Endothelial cell of umbilical vein (primary cell): ENCODE measurements at regions not wholly inside any gene's neighbourhood (a gene's known extent, or its start where the extent isn't known, plus 50 kb on each side); places are given as distances from the start of the nearest gene placed in this dataset.

Source experiments
- EZH2 ChIP-seq: IDR thresholded peaks from 2 replicates; pipeline ENCODE4 v1.6.1; 2012; ENCODE audit warnings: borderline replicate concordance, low read depth, mild to moderate bottlenecking, moderate library complexity, low read length, inconsistent platforms; ENCODE audit not compliant: severe bottlenecking
- FOS ChIP-seq: IDR thresholded peaks from 2 replicates; pipeline ENCODE4 v1.6.1; 2011; ENCODE audit warnings: mild to moderate bottlenecking, low read length, moderate library complexity, borderline replicate concordance; ENCODE audit not compliant: insufficient read depth
- JUN ChIP-seq: IDR thresholded peaks from 2 replicates; pipeline ENCODE4 v1.6.1; 2011; ENCODE audit warnings: borderline replicate concordance, low read depth; ENCODE audit not compliant: insufficient read length, insufficient read depth
- MYC ChIP-seq: IDR thresholded peaks from one replicate; pipeline ENCODE4 v1.6.1; 2011; ENCODE audit warnings: mild to moderate bottlenecking, low read depth, low read length
- POLR2A ChIP-seq: IDR thresholded peaks from 2 replicates; pipeline ENCODE4 v1.6.1; 2012; ENCODE audit warnings: low read depth, mild to moderate bottlenecking, control low read depth, low read length
- POLR2AphosphoS5 ChIP-seq: IDR thresholded peaks from 2 replicates; pipeline ENCODE4 v1.6.1; 2012; ENCODE audit warnings: low read depth, mild to moderate bottlenecking, control low read depth, low read length, moderate library complexity; ENCODE audit not compliant: insufficient read depth
- TF ChIP-seq, protein P1 (sequence below), 2 donors: IDR thresholded peaks; 1 replicate in 1 of 2; 2 replicates in 1 of 2; pipeline ENCODE4 v1.5.1; 2011; ENCODE audit warnings: low read length in 2 of 2, mild to moderate bottlenecking in 2 of 2, moderate library complexity in 2 of 2, control low read depth in 1 of 2, inconsistent platforms in 1 of 2, low read depth in 1 of 2; ENCODE audit not compliant: insufficient read depth in 1 of 2; ENCODE audit errors: extremely low read depth in 1 of 2
- TF ChIP-seq, protein P2 (sequence below): IDR thresholded peaks from 2 replicates; pipeline ENCODE4 v1.6.1; 2011; ENCODE audit not compliant: insufficient read depth, insufficient read length

DNA sequence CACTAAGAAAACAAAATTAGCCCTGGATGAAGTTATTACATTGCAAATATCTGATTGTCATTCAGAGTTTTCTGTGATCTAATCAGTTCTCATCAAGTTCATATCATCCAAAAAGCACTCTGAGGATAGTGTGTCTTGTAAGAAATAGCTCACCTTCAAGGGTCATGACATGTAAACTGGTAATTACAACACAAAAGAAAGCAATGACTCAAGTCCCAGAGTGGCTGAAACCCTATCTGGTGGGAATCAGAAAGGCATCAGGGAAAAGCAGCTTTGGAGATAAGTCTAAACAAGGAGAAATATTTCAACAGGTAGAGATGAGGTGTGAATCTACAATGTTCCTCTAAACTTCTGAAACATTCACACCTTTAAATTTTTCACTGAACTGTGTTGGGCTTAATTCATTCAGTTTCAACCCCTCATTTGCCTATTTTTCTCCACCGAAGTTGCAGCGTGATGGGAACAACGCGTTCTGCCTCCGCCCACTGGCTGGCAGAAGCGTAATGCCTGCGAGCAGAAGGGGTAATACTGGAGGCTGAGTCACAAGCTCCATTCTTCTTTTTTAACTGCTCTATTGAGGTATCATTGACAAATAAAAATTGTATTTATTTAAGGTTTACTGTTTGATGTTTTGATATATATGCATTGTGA lies 155.2 kb upstream of the IPO5 start:
- TF ChIP-seq, protein P1, sequence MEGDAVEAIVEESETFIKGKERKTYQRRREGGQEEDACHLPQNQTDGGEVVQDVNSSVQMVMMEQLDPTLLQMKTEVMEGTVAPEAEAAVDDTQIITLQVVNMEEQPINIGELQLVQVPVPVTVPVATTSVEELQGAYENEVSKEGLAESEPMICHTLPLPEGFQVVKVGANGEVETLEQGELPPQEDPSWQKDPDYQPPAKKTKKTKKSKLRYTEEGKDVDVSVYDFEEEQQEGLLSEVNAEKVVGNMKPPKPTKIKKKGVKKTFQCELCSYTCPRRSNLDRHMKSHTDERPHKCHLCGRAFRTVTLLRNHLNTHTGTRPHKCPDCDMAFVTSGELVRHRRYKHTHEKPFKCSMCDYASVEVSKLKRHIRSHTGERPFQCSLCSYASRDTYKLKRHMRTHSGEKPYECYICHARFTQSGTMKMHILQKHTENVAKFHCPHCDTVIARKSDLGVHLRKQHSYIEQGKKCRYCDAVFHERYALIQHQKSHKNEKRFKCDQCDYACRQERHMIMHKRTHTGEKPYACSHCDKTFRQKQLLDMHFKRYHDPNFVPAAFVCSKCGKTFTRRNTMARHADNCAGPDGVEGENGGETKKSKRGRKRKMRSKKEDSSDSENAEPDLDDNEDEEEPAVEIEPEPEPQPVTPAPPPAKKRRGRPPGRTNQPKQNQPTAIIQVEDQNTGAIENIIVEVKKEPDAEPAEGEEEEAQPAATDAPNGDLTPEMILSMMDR (IDR thresholded peaks at IDR 0.05; ENCODE audit: extremely low read depth in 1 of 2, insufficient read depth in 1 of 2, low read depth in 1 of 2, low read length in 2 of 2) = no peak
- TF ChIP-seq, protein P2, sequence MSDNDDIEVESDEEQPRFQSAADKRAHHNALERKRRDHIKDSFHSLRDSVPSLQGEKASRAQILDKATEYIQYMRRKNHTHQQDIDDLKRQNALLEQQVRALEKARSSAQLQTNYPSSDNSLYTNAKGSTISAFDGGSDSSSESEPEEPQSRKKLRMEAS = no peak
- TF ChIP-seq POLR2A (no peak), POLR2AphosphoS5 (no peak), EZH2 (no peak), FOS (no peak), JUN (no peak), MYC (no peak)
